GM18505 (cell line): ENCODE measurements at regions not wholly inside any gene's neighbourhood (a gene's known extent, or its start where the extent isn't known, plus 50 kb on each side); places are given as distances from the start of the nearest gene placed in this dataset.
"Not testable (repeated sequence)": the region's sequence is repeated elsewhere in the genome, so short reads cannot be mapped to it uniquely, and the experiment has no call there.

Source experiments
- ATAC-seq: cut with Tn5 transposase; IDR thresholded peaks from one replicate; pipeline ENCODE4 v1.9.1; 2021; ENCODE audit not compliant: unreplicated experiment
- POLR2A ChIP-seq: IDR thresholded peaks from 4 replicates; pipeline ENCODE4 v1.6.1; 2011; ENCODE audit warnings: borderline replicate concordance; ENCODE audit not compliant: insufficient read depth, insufficient read length; ENCODE audit errors: extremely low read depth

GRCh38 chr1:121544500-121544899 is 359.7 kb downstream of the SRGAP2C start:
- no peak for TF ChIP-seq POLR2A
- no peak for ATAC-seq

- ATAC-seq, result not testable (repeated sequence)
Observed at GRCh38 chr1:121545899-121546298, 361.1 kb downstream of the SRGAP2C start.

DNA sequence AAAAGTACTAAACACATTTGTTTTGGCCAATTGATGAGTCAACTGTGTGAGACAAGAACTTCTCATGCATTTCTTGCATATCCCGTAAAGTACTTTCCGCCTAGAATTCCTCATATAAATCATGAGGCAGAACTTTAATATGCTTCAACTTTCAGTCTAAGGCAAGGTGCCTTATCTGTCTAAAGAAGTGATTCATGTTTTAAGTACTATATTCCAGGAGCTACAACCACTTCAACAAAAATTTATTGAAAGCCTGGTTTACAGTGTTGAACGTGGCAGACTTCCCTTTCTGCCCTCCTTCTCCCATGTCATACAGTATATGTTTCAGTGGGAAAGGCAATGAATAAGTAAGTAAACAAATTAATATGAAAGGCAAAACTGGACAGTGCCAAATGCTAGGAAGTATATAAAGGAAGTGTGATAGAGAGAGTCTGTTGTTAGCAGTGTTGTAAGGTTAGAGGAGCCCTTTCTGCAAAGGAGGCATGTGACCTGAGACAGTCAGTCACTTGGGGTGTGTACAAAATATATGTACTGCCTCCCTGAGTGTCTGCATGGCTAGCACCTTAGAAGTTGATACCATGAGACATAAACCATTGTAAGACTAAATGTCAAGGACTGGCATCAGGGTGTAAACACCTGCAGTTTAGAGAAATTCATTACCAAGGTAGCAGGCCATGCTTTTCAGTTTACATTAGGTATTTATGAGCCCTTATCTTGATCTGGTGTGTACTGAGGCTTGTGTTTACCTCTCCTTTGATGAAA is 362.2 kb downstream of the SRGAP2C start:
- ATAC-seq, result no peak
- no peak for TF ChIP-seq POLR2A

GRCh38 chr1:121547726-121548125 is 363.0 kb downstream of the SRGAP2C start:
- ATAC-seq, result not testable (repeated sequence)

GRCh38 chr1:121550817-121551216 is 366.0 kb downstream of the SRGAP2C start:
- not testable (repeated sequence) for ATAC-seq

GRCh38 chr1:121551491-121551890 is 366.7 kb downstream of the SRGAP2C start:
- not testable (repeated sequence) for ATAC-seq

DNA sequence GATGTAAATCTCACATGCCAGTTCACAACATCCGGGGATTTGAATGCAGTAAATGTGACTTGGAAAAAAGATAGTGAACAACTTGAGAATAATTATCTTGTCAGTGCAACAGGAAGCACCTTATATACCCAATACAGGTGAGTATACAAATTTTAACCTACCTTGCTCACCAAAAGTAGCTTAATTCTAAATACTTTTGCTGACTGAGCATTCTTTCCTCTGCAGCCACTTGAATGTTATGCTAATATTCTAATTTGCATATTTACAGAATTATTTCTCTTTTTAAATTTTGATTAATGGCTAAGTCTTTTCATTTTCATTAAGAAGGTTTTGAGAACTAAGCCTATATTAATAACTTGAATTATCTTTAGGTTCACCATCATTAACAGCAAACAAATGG is 371.8 kb downstream of the SRGAP2C start:
- ATAC-seq, result not testable (repeated sequence)

DNA sequence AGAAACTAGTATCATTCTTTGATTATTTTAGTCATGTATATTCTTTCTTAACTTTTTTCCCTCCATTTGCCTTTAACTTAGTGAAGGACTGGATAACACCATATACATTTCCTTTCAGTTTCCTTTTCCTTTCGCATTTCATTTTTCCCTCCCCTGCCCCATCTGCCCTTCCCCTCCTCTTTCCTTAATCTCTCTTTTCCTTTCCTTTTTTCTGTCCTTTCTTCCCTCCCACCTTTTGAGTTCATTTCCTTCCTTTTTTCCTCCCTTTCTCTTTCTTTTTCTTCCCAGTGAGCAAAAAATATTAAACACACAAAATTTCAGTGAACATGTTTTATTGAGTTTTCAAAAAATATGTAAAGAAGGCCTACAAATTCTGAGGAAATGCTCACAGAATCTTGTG is 373.3 kb downstream of the SRGAP2C start:
- ATAC-seq, result not testable (repeated sequence)

DNA sequence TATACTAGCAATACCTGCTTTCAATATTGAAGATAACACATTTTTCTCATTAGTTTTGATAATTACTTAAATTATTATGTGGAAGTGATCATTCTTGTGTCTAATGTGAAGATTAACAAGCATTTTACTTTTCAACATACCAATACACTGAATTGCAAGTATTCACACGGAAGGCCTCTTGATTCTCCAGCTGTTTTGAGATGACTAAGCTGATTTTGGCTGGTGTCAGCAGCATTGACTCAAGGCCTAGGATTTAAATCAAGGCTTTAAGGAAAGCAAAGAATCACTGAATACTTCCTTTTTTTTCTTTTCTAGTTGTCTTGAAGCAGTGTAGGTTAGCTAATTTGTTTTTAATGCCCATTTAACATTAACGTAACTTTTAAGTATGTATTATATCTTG is 373.7 kb downstream of the SRGAP2C start:
- no peak for ATAC-seq
- TF ChIP-seq POLR2A, result no peak

GRCh38 chr1:121566346-121566745 is 381.6 kb downstream of the SRGAP2C start:
- TF ChIP-seq POLR2A, result no peak
- no peak for ATAC-seq

DNA sequence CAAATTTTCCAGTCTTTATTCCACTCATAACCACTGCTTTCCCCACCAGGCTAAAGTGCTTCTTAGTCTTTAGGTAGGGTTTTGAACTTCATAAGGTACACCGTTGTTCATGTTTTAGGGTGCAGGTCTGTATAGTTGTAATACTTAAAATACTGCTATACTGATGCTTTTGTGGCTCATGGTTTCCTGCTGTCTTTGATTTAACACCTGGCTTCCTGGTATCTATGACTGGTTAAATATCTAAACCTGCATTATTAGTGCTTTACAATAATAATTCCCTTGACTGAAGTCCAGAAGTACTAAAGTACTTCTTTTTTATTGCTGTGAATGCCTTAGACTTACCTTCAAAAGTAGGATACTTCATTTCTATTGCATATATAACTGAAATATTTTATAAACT is 384.7 kb downstream of the SRGAP2C start:
- TF ChIP-seq POLR2A, result no peak
- no peak for ATAC-seq

DNA sequence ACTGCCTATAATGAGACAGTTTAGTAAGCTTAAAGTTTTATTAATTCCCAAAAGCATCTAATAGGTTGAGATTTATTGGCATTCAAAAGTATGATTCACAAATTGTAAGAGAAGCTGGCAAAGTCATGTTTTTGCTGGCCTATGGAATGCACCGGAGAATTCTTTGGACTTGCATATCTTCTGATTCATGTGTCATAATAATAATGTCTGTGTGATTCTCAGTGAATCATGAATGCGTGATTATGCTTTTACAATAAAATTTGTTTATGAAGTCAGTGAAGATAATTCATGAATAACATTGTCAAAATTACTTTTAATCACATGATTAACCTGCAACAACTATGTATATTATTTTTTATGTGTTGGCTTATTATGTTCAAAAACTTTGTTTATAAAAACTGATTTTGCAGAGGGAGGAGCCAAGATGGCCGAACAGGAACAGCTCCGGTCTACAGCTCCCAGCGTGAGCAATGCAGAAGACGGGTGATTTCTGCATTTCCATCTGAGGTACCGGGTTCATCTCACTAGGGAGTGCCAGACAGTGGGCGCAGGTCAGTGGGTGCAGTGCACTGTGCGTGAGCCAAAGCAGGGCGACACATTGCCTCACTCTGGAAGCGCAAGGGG is 389.2 kb downstream of the SRGAP2C start:
- not testable (repeated sequence) for ATAC-seq

DNA sequence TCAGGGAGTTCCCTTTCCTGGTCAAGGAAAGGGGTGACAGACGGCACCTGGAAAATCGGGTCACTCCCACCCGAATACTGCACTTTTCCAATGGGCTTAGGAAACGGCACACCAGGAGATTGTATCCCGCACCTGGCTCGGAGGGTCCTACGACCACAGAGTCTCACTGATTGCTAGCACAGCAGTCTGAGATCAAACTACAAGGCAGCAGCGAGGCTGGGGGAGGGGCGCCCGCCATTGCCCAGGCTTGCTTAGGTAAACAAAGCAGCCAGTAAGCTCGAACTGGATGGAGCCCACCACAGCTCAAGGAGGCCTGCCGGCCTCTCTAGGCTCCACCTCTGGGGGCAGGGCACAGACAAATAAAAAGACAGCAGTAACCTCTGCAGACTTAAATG is 389.7 kb downstream of the SRGAP2C start:
- not testable (repeated sequence) for ATAC-seq

DNA sequence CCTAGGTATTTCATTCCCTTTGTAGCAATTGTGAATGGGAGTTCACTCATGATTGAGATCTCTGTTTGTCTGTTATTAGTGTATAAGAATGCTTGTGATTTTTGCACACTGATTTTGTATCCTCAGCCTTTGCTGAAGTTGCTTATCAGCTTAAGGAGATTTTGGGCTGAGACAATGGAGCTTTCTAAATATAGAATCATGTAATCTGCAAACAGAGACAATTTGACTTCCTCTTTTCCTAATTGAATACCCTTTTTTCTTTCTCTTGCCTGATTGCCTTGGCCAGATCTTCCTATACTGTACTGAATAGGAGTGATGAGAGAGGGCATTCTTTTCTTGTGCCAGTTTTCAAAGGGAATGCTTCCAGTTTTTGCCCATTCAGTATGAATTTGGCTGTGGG is 398.1 kb downstream of the SRGAP2C start:
- ATAC-seq, result not testable (repeated sequence)

GRCh38 chr1:121586369-121587229 is 401.8 kb downstream of the SRGAP2C start:
- ATAC-seq, result no peak

More at GRCh38 chr1:121586369-121587229, 401.8 kb downstream of the SRGAP2C start:
- no peak for TF ChIP-seq POLR2A
